BE2C (cell line): ENCODE measurements at regions not wholly inside any gene's neighbourhood (a gene's known extent, or its start where the extent isn't known, plus 50 kb on each side); places are given as distances from the start of the nearest gene placed in this dataset.

Source experiments
- DNase-seq: peaks from one replicate; pipeline ENCODE4 v3.0.0-alpha.2; 2020
- H3K27me3 ChIP-seq: fragments of 250-450 bp; sonication (Bioruptor Pico); 2 replicates; pipeline ENCODE4 v1.5.1; 2020; ENCODE audit warnings: mild to moderate bottlenecking
- H3K36me3 ChIP-seq: fragments of 250-450 bp; sonication (Bioruptor Pico); 2 replicates; pipeline ENCODE4 v1.5.1; 2020; ENCODE audit warnings: mild to moderate bottlenecking
- H3K4me1 ChIP-seq: fragments of 250-450 bp; sonication (Bioruptor Pico); 2 replicates; pipeline ENCODE4 v1.5.1; 2020
- H3K4me3 ChIP-seq: 2 replicates; pipeline ENCODE4 v1.5.1; 2011; ENCODE audit warnings: low read depth, low read length
- H3K9me3 ChIP-seq: fragments of 250-450 bp; sonication (Bioruptor Pico); 2 replicates; pipeline ENCODE4 v1.5.1; 2020
- TF ChIP-seq, protein P1 (sequence below): IDR thresholded peaks from 2 replicates; pipeline ENCODE4 v1.5.1; 2012; ENCODE audit warnings: mild to moderate bottlenecking, low read depth, low read length

DNA sequence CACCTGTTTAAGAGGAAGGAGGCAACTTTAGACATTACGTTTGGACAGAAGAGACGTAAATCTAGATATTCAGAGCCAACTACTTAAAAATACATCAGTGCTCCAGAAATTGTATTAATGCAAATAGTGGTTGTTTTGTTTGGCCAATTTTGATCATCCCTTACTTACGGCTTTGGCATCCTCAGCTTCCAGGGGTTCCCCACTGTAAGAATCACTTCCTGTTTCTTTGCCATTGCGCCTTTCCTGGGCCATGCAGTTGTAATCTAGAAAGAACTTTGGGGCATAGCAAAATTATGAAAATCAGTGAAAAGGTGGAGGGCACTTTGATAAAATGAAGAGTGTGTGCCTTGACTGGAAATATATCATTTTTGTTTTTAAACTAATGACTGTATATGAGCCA, 537.2 kb upstream of the TLE4 start:
- Histone ChIP-seq H3K4me1 (no peaks in the 10 kb centered on the region), H3K4me3 (no peak overlapping the region), H3K9me3 (no peaks in the 10 kb centered on the region), H3K27me3 (no peaks in the 10 kb centered on the region), H3K36me3 (no peaks in the 10 kb centered on the region)
- TF ChIP-seq, protein P1, sequence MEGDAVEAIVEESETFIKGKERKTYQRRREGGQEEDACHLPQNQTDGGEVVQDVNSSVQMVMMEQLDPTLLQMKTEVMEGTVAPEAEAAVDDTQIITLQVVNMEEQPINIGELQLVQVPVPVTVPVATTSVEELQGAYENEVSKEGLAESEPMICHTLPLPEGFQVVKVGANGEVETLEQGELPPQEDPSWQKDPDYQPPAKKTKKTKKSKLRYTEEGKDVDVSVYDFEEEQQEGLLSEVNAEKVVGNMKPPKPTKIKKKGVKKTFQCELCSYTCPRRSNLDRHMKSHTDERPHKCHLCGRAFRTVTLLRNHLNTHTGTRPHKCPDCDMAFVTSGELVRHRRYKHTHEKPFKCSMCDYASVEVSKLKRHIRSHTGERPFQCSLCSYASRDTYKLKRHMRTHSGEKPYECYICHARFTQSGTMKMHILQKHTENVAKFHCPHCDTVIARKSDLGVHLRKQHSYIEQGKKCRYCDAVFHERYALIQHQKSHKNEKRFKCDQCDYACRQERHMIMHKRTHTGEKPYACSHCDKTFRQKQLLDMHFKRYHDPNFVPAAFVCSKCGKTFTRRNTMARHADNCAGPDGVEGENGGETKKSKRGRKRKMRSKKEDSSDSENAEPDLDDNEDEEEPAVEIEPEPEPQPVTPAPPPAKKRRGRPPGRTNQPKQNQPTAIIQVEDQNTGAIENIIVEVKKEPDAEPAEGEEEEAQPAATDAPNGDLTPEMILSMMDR = no peak
- no peak for DNase-seq

DNA sequence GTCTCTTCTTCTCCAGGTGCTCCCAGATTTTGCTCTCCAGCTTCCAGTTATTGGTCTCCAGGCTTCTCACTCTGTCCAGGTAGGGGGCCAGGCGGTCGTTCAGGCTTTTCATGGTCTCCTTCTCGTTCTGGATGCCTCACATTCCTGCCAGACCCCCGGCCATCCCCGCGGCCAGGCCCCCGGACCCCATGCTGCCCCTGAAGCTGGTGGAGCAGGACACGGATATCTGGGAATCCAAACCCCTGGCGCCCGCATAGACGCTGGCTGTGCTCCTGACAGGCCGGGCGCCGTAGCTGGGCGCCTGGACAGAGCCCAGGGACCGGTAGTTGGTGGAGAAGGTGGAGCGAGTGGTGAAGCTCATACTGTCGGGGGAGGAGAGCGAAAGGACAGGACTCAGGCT, 534.4 kb upstream of the TLE4 start:
- Histone ChIP-seq H3K9me3 (no peaks in the 10 kb centered on the region), H3K4me1 (no peaks in the 10 kb centered on the region), H3K36me3 (no peaks in the 10 kb centered on the region), H3K4me3 (no peak overlapping the region), H3K27me3 (no peaks in the 10 kb centered on the region)
- TF ChIP-seq, protein P1 = no peak
- DNase-seq = no peak

- no peak for DNase-seq
- Histone ChIP-seq H3K36me3 (no peaks in the 10 kb centered on the region), H3K4me1 (peaks cover 14% of the 10 kb centered on the region), H3K9me3 (no peaks in the 10 kb centered on the region), H3K4me3 (no peak overlapping the region), H3K27me3 (no peaks in the 10 kb centered on the region)
- TF ChIP-seq, protein P1 = no peak
These were observed 531.1 kb upstream of the TLE4 start for GRCh38 chr9:79040671-79041070.

DNA sequence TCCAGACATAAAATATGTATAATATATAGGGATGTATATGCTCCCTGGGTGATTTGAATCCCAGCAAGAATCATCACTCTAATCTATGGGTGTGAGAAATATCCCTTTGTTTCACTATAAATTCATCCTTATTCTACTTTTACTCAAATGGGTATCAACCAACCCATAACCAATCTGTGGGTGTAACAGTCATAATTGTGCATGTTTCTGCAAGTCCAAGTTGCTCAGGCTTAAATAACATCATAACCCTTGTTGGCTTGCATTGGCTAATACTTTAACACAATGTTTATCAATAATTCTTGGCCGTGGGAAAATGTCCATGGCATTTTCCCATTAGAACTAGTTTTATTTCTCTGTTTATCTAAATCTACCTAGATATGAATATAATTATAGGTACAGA, 530.5 kb upstream of the TLE4 start:
- no peaks in the 10 kb centered on the region for H3K36me3 ChIP-seq
- no peak overlapping the region for H3K4me3 ChIP-seq
- H3K27me3 ChIP-seq = no peaks in the 10 kb centered on the region
- peaks cover 14% of the 10 kb centered on the region for H3K4me1 ChIP-seq
- TF ChIP-seq, protein P1 = no peak
- H3K9me3 ChIP-seq = no peaks in the 10 kb centered on the region
- no peak for DNase-seq

GRCh38 chr9:79043916-79044315, 527.8 kb upstream of the TLE4 start:
- no peak for DNase-seq
- TF ChIP-seq, protein P1 = no peak
- no peaks in the 10 kb centered on the region for H3K27me3 ChIP-seq
- no peak overlapping the region for H3K4me3 ChIP-seq
- no peaks in the 10 kb centered on the region for H3K9me3 ChIP-seq
- no peaks in the 10 kb centered on the region for H3K36me3 ChIP-seq
- H3K4me1 ChIP-seq = peaks cover 14% of the 10 kb centered on the region

- Histone ChIP-seq H3K27me3 (no peaks in the 10 kb centered on the region), H3K9me3 (no peaks in the 10 kb centered on the region), H3K4me3 (no peak overlapping the region), H3K4me1 (peaks cover 14% of the 10 kb centered on the region), H3K36me3 (no peaks in the 10 kb centered on the region)
- TF ChIP-seq, protein P1 = no peak
- DNase-seq = no peak
These were observed 525.4 kb upstream of the TLE4 start for GRCh38 chr9:79046401-79046800.
